ENCODE measurements at regions not wholly inside any gene's neighbourhood (a gene's known extent, or its start where the extent isn't known, plus 50 kb on each side); places are given as distances from the start of the nearest gene placed in this dataset.
"Not testable (repeated sequence)": the region's sequence is repeated elsewhere in the genome, so short reads cannot be mapped to it uniquely, and the experiment has no call there.

- H3K27me3 ChIP-seq: no peaks in the 10 kb centered on the region
- H3K4me1 ChIP-seq: no peaks in the 10 kb centered on the region
- H3K36me3 ChIP-seq: no peaks in the 10 kb centered on the region
- no peak overlapping the region for H3K4me3 ChIP-seq (ENCODE audit: low read depth, low read length)
- H3K9me3 ChIP-seq: no peaks in the 10 kb centered on the region
- no peak for DNase-seq
- TF ChIP-seq CTCF (IDR thresholded peaks at IDR 0.05; ENCODE audit: low read depth, low read length): no peak
These were observed 304.9 kb upstream of the USP24 start for GRCh38 chr1:55519937-55520683.

DNA sequence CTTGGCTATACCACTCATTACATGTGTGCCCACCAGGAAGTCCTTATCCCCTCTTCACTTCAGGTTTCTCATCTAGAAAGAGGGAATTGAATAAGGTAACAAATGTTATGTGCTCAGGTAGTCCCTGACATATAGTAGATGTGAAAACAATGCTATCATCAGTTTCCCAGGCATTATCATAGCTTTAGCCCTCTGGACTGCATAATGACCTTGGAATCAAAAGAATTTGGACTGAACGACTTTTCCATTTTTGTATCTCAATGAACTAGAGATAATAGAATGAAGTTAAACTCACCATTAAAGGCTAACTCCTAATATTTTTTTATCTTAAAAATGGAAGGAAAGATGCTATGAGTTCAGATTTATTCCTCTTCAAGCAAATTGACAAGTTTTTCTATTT is 304.1 kb upstream of the USP24 start:
- TF ChIP-seq CTCF (IDR thresholded peaks at IDR 0.05; ENCODE audit: low read depth, low read length): no peak
- Histone ChIP-seq H3K4me3 (ENCODE audit: low read depth, low read length) (no peak overlapping the region), H3K4me1 (no peaks in the 10 kb centered on the region), H3K27me3 (no peaks in the 10 kb centered on the region), H3K9me3 (no peaks in the 10 kb centered on the region), H3K36me3 (no peaks in the 10 kb centered on the region)
- no peak for DNase-seq

GRCh38 chr1:55517036-55517435 is 301.9 kb upstream of the USP24 start:
- Histone ChIP-seq H3K27me3 (no peaks in the 10 kb centered on the region), H3K4me1 (no peaks in the 10 kb centered on the region), H3K9me3 (no peaks in the 10 kb centered on the region), H3K36me3 (no peaks in the 10 kb centered on the region), H3K4me3 (ENCODE audit: low read depth, low read length) (no peak overlapping the region)
- no peak for DNase-seq
- no peak for TF ChIP-seq CTCF (IDR thresholded peaks at IDR 0.05; ENCODE audit: low read depth, low read length)

DNA sequence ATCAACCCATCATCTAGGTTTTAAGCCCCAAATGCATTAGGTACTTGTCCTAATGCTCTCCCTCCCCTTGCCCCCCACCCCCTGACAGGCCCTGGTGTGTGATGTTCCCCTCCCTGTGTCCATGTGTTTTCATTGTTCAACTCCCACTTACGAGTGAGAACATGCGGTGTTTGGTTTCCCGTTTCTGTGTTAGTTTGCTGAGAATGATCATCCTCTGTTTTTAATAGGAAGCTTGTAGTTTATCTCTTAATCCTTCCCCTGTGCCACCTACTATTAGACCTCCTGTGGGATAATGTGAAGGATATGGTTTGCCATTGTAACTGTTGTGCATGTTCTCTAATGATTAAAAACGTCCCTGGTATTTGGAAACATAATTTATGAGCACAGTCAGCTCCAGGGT is 299.4 kb upstream of the USP24 start:
- H3K4me3 ChIP-seq (ENCODE audit: low read depth, low read length); H3K9me3 ChIP-seq; H3K27me3 ChIP-seq; H3K36me3 ChIP-seq; DNase-seq; H3K4me1 ChIP-seq: not testable (repeated sequence)

GRCh38 chr1:55512466-55512865 is 297.3 kb upstream of the USP24 start:
- no peak for TF ChIP-seq CTCF (IDR thresholded peaks at IDR 0.05; ENCODE audit: low read depth, low read length)
- no peak for DNase-seq
- H3K4me1 ChIP-seq: no peaks in the 10 kb centered on the region
- no peaks in the 10 kb centered on the region for H3K27me3 ChIP-seq
- no peak overlapping the region for H3K4me3 ChIP-seq (ENCODE audit: low read depth, low read length)
- no peaks in the 10 kb centered on the region for H3K36me3 ChIP-seq
- H3K9me3 ChIP-seq: no peaks in the 10 kb centered on the region

GRCh38 chr1:55507578-55507931 is 292.4 kb upstream of the USP24 start:
- H3K4me1 ChIP-seq: no peaks in the 10 kb centered on the region
- no peak for DNase-seq
- no peak for TF ChIP-seq CTCF (IDR thresholded peaks at IDR 0.05; ENCODE audit: low read depth, low read length)
- H3K36me3 ChIP-seq: no peaks in the 10 kb centered on the region
- no peaks in the 10 kb centered on the region for H3K27me3 ChIP-seq
- no peaks in the 10 kb centered on the region for H3K9me3 ChIP-seq
- no peak overlapping the region for H3K4me3 ChIP-seq (ENCODE audit: low read depth, low read length)
